H1 (cell line): ENCODE measurements at regions not wholly inside any gene's neighbourhood (a gene's known extent, or its start where the extent isn't known, plus 50 kb on each side); places are given as distances from the start of the nearest gene placed in this dataset.

ENCODE experiments used
- EGR1 ChIP-seq: IDR thresholded peaks from 2 replicates; pipeline ENCODE4 v1.6.1; 2011; ENCODE audit warnings: low read depth, low read length, borderline replicate concordance
- EP300 ChIP-seq, 2 experiments: IDR thresholded peaks; 1 replicate in 1 of 2; 2 replicates in 1 of 2; pipeline ENCODE4 v1.6.1; 2011 to 2012; ENCODE audit warnings: low read depth in 2 of 2, low read length in 2 of 2, mild to moderate bottlenecking in 2 of 2, borderline replicate concordance in 1 of 2, inconsistent platforms in 1 of 2, moderate library complexity in 1 of 2
- GABPA ChIP-seq: IDR thresholded peaks from 2 replicates; pipeline ENCODE4 v1.6.1; 2011; ENCODE audit warnings: mild to moderate bottlenecking, low read length, moderate library complexity, borderline replicate concordance; ENCODE audit not compliant: insufficient read depth
- SIN3A ChIP-seq, 2 experiments: IDR thresholded peaks in 1 of 2; conservative IDR thresholded peaks in 1 of 2; 2 replicates each; pipeline ENCODE4 v1.6.1; 2011 to 2012; ENCODE audit warnings: low read length in 2 of 2, improper control_type of control experiment in 1 of 2, low read depth in 1 of 2, mild to moderate bottlenecking in 1 of 2
- TF ChIP-seq, protein P1 (sequence below): fragments of 300-600 bp; sonication (generic); IDR thresholded peaks from 2 replicates; pipeline ENCODE4 v1.7.1; 2012; ENCODE audit warnings: low read length, moderate library complexity, mild to moderate bottlenecking, inconsistent platforms; ENCODE audit not compliant: insufficient replicate concordance

GRCh38 chr4:124433500-124433899, 279.0 kb downstream of the ANKRD50 start (continued):
- TF ChIP-seq, protein P1, sequence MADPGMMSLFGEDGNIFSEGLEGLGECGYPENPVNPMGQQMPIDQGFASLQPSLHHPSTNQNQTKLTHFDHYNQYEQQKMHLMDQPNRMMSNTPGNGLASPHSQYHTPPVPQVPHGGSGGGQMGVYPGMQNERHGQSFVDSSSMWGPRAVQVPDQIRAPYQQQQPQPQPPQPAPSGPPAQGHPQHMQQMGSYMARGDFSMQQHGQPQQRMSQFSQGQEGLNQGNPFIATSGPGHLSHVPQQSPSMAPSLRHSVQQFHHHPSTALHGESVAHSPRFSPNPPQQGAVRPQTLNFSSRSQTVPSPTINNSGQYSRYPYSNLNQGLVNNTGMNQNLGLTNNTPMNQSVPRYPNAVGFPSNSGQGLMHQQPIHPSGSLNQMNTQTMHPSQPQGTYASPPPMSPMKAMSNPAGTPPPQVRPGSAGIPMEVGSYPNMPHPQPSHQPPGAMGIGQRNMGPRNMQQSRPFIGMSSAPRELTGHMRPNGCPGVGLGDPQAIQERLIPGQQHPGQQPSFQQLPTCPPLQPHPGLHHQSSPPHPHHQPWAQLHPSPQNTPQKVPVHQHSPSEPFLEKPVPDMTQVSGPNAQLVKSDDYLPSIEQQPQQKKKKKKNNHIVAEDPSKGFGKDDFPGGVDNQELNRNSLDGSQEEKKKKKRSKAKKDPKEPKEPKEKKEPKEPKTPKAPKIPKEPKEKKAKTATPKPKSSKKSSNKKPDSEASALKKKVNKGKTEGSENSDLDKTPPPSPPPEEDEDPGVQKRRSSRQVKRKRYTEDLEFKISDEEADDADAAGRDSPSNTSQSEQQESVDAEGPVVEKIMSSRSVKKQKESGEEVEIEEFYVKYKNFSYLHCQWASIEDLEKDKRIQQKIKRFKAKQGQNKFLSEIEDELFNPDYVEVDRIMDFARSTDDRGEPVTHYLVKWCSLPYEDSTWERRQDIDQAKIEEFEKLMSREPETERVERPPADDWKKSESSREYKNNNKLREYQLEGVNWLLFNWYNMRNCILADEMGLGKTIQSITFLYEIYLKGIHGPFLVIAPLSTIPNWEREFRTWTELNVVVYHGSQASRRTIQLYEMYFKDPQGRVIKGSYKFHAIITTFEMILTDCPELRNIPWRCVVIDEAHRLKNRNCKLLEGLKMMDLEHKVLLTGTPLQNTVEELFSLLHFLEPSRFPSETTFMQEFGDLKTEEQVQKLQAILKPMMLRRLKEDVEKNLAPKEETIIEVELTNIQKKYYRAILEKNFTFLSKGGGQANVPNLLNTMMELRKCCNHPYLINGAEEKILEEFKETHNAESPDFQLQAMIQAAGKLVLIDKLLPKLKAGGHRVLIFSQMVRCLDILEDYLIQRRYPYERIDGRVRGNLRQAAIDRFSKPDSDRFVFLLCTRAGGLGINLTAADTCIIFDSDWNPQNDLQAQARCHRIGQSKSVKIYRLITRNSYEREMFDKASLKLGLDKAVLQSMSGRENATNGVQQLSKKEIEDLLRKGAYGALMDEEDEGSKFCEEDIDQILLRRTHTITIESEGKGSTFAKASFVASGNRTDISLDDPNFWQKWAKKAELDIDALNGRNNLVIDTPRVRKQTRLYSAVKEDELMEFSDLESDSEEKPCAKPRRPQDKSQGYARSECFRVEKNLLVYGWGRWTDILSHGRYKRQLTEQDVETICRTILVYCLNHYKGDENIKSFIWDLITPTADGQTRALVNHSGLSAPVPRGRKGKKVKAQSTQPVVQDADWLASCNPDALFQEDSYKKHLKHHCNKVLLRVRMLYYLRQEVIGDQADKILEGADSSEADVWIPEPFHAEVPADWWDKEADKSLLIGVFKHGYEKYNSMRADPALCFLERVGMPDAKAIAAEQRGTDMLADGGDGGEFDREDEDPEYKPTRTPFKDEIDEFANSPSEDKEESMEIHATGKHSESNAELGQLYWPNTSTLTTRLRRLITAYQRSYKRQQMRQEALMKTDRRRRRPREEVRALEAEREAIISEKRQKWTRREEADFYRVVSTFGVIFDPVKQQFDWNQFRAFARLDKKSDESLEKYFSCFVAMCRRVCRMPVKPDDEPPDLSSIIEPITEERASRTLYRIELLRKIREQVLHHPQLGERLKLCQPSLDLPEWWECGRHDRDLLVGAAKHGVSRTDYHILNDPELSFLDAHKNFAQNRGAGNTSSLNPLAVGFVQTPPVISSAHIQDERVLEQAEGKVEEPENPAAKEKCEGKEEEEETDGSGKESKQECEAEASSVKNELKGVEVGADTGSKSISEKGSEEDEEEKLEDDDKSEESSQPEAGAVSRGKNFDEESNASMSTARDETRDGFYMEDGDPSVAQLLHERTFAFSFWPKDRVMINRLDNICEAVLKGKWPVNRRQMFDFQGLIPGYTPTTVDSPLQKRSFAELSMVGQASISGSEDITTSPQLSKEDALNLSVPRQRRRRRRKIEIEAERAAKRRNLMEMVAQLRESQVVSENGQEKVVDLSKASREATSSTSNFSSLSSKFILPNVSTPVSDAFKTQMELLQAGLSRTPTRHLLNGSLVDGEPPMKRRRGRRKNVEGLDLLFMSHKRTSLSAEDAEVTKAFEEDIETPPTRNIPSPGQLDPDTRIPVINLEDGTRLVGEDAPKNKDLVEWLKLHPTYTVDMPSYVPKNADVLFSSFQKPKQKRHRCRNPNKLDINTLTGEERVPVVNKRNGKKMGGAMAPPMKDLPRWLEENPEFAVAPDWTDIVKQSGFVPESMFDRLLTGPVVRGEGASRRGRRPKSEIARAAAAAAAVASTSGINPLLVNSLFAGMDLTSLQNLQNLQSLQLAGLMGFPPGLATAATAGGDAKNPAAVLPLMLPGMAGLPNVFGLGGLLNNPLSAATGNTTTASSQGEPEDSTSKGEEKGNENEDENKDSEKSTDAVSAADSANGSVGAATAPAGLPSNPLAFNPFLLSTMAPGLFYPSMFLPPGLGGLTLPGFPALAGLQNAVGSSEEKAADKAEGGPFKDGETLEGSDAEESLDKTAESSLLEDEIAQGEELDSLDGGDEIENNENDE, result no peak
- TF ChIP-seq EP300 (IDR thresholded peaks at IDR 0.05; ENCODE audit: borderline replicate concordance in 1 of 2, low read depth in 2 of 2, low read length in 2 of 2) (no peak), EGR1 (no peak), GABPA (no peak), SIN3A (conservative IDR thresholded peaks at IDR 0.05 in 1 of 2, IDR thresholded peaks at IDR 0.05 in 1 of 2; ENCODE audit: low read depth in 1 of 2, low read length in 2 of 2) (no peak)
- TF ChIP-seq, all 59 proteins: peak for 0
